ENCODE measurements at regions not wholly inside any gene's neighbourhood (a gene's known extent, or its start where the extent isn't known, plus 50 kb on each side); places are given as distances from the start of the nearest gene placed in this dataset.

- no peak for TF ChIP-seq POLR2A (IDR thresholded peaks at IDR 0.05; ENCODE audit: low read depth, low read length)
- TF ChIP-seq POLR2AphosphoS5 (IDR thresholded peaks at IDR 0.05; ENCODE audit: low read depth, low read length): no peak
Measured at GRCh38 chr11:37671321-37671720, 1073.3 kb upstream of the RAG2 start.
